Sigmoid colon (tissue), 4 donors: ENCODE measurements at regions not wholly inside any gene's neighbourhood (a gene's known extent, or its start where the extent isn't known, plus 50 kb on each side); places are given as distances from the start of the nearest gene placed in this dataset.

Experiments used
- CTCF ChIP-seq, 4 experiments: fragments of 450-650 bp in 3 of 4; fragments of 200-600 bp in 1 of 4; IDR thresholded peaks; one replicate each; pipeline ENCODE4 v1.5.1; 2016 to 2019; ENCODE audit warnings: antibody characterized with exemption in 4 of 4, mild to moderate bottlenecking in 3 of 4, moderate library complexity in 2 of 4
- EP300 ChIP-seq, 4 donors: sonication (generic); formaldehyde crosslinking; IDR thresholded peaks; one replicate each; pipeline ENCODE4 v1.6.1; 2017; ENCODE audit warnings: antibody characterized with exemption in 4 of 4
- POLR2A ChIP-seq, 2 donors: fragments of 450-650 bp; IDR thresholded peaks; one replicate each; pipeline ENCODE4 v1.6.1; 2016; ENCODE audit warnings: antibody characterized with exemption in 2 of 2, mild to moderate bottlenecking in 2 of 2, moderate library complexity in 2 of 2
- POLR2AphosphoS5 ChIP-seq, 4 donors: sonication (generic); formaldehyde crosslinking; IDR thresholded peaks; one replicate each; pipeline ENCODE4 v1.6.1; 2017; ENCODE audit warnings: antibody characterized with exemption in 4 of 4

DNA sequence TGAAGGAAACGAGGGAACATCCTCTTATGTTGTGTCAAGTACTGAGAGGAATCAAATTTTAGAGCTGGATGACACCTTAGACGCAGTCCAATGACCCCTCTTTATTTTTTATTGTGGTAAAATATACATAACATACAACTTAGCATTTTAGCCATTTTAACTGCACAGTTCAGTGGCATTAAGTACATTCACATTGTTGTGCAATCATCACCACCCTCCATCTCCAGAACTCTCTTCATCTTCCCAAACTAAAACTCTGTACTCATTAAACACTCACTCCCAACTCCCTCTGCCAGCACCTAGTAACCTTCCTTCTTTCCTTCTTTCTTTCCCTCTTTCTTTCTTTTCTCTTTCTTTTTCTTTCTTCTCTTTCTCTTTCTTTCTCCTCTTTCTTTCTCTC, 97.2 kb upstream of the SLC24A4 start:
- TF ChIP-seq CTCF (IDR thresholded peaks at IDR 0.05) (no peak), EP300 (IDR thresholded peaks at IDR 0.05) (no peak), POLR2A (IDR thresholded peaks at IDR 0.05) (no peak), POLR2AphosphoS5 (IDR thresholded peaks at IDR 0.05) (no peak)
